PC-3 (cell line): ENCODE measurements at regions not wholly inside any gene's neighbourhood (a gene's known extent, or its start where the extent isn't known, plus 50 kb on each side); places are given as distances from the start of the nearest gene placed in this dataset.

Experiments used
- ATAC-seq: fragments of 200-7000 bp; cut with Tn5 transposase; 2 replicates; pipeline ENCODE4 v1.9.1; 2020; ENCODE audit warnings: mild to moderate bottlenecking, moderate library complexity
- BruUV-seq: library from RNA; stranded (reverse); fragments of 400-500 nt; replicated peaks from 2 replicates; lab custom pipeline; 2021; lab: Mats Ljungman, UMichigan
- CTCF ChIA-PET: fragments of 300-600 bp; sonication (Branson Sonifier 250); formaldehyde crosslinking; loops from one replicate; lab custom pipeline; 2022; ENCODE audit warnings: antibody characterized with exemption; lab: Charles Lee
- POLR2A ChIA-PET: fragments of 300-600 bp; sonication (Branson Sonifier 250); formaldehyde crosslinking; loops from one replicate; lab custom pipeline; 2022; ENCODE audit warnings: antibody characterized with exemption; ENCODE audit not compliant: unreplicated experiment; lab: Charles Lee
- DNase-seq: peaks from one replicate; pipeline ENCODE4 v3.0.0-alpha.2; 2015
- H2AFZ ChIP-seq: fragments of 300-600 bp; sonication (generic); 2 replicates; pipeline ENCODE4 v1.6.0; 2016; ENCODE audit warnings: antibody characterized with exemption, low read length
- H3F3A ChIP-seq: fragments of 300-600 bp; sonication (generic); one replicate; pipeline ENCODE4 v1.6.0; 2017; ENCODE audit warnings: antibody characterized with exemption, low read length, control low read depth, mild to moderate bottlenecking; ENCODE audit not compliant: unreplicated experiment
- H3K27ac ChIP-seq: fragments of 300-600 bp; sonication (generic); 2 replicates; pipeline ENCODE4 v1.5.1; 2016; ENCODE audit warnings: mild to moderate bottlenecking, low read length
- H3K27me3 ChIP-seq: fragments of 300-600 bp; sonication (generic); 2 replicates; pipeline ENCODE4 v1.6.1; 2016; ENCODE audit warnings: low read length, mixed read lengths
- H3K36me3 ChIP-seq: fragments of 300-600 bp; sonication (generic); 2 replicates; pipeline ENCODE4 v1.6.1; 2016; ENCODE audit warnings: low read depth, mixed run types, low read length, mixed read lengths
- H3K4me1 ChIP-seq: fragments of 300-600 bp; sonication (generic); 2 replicates; pipeline ENCODE4 v1.5.1; 2016; ENCODE audit warnings: low read length; ENCODE audit not compliant: insufficient read depth
- H3K4me2 ChIP-seq: fragments of 300-600 bp; sonication (generic); 2 replicates; pipeline ENCODE4 v1.6.0; 2016; ENCODE audit warnings: low read length
- H3K4me3 ChIP-seq: fragments of 300-600 bp; sonication (generic); 2 replicates; pipeline ENCODE4 v1.5.1; 2016; ENCODE audit warnings: mild to moderate bottlenecking, low read length, mixed read lengths
- H3K79me2 ChIP-seq: fragments of 300-600 bp; sonication (generic); 2 replicates; pipeline ENCODE4 v1.6.1; 2017; ENCODE audit warnings: low read length, mixed read lengths
- H3K9ac ChIP-seq: fragments of 300-600 bp; sonication (generic); 2 replicates; pipeline ENCODE4 v1.6.0; 2016; ENCODE audit warnings: mild to moderate bottlenecking, low read length
- H3K9me2 ChIP-seq: fragments of 300-600 bp; sonication (generic); replicated peaks from 2 replicates; pipeline ENCODE4 v1.6.1; 2016; ENCODE audit warnings: mixed run types, low read length, mixed read lengths
- H3K9me3 ChIP-seq: fragments of 300-600 bp; sonication (generic); 2 replicates; pipeline ENCODE4 v1.6.1; 2016; ENCODE audit warnings: low read length, mixed read lengths
- H4K20me1 ChIP-seq: fragments of 300-600 bp; sonication (generic); 2 replicates; pipeline ENCODE4 v1.6.1; 2016; ENCODE audit warnings: low read length, mixed read lengths
- EZH2 ChIP-seq: fragments of 300-600 bp; sonication (generic); IDR thresholded peaks from one replicate; pipeline ENCODE4 v1.6.1; 2017; ENCODE audit warnings: antibody characterized with exemption, mild to moderate bottlenecking, low read length; ENCODE audit not compliant: unreplicated experiment
- EZH2phosphoT487 ChIP-seq: fragments of 300-600 bp; sonication (generic); IDR thresholded peaks from 2 replicates; pipeline ENCODE4 v1.6.1; 2018; ENCODE audit warnings: mild to moderate bottlenecking, antibody characterized with exemption, low read length, borderline replicate concordance
- intact Hi-C: fragments of 100-400 bp; cut with micrococcal nuclease; formaldehyde crosslinking; loops from 2 replicates; pipeline ENCODE4 v1.9.0; 2023
- TF ChIP-seq, protein P1 (sequence below): fragments of 300-600 bp; sonication (generic); conservative IDR thresholded peaks from 2 replicates; pipeline ENCODE4 v1.5.1; 2017; ENCODE audit warnings: antibody characterized with exemption, low read depth, mild to moderate bottlenecking, low read length

- ChIA-PET POLR2A (no interaction called here), CTCF (no interaction called here)
- Histone ChIP-seq H3K4me2 (no peak overlapping the region), H3K27ac (no peak overlapping the region), H3K4me3 (no peak overlapping the region), H4K20me1 (no peaks in the 10 kb centered on the region), H3K27me3 (peaks cover 43% of the 10 kb centered on the region; the same call in 1 of the 2 replicates), H3F3A (no peaks in the 10 kb centered on the region), H3K36me3 (no peaks in the 10 kb centered on the region), H3K4me1 (no peaks in the 10 kb centered on the region), H3K9ac (no peak overlapping the region), H3K9me2 (no peaks in the 10 kb centered on the region), H3K79me2 (no peaks in the 10 kb centered on the region), H3K9me3 (no peaks in the 10 kb centered on the region), H2AFZ (no peak overlapping the region)
- TF ChIP-seq, protein P1, sequence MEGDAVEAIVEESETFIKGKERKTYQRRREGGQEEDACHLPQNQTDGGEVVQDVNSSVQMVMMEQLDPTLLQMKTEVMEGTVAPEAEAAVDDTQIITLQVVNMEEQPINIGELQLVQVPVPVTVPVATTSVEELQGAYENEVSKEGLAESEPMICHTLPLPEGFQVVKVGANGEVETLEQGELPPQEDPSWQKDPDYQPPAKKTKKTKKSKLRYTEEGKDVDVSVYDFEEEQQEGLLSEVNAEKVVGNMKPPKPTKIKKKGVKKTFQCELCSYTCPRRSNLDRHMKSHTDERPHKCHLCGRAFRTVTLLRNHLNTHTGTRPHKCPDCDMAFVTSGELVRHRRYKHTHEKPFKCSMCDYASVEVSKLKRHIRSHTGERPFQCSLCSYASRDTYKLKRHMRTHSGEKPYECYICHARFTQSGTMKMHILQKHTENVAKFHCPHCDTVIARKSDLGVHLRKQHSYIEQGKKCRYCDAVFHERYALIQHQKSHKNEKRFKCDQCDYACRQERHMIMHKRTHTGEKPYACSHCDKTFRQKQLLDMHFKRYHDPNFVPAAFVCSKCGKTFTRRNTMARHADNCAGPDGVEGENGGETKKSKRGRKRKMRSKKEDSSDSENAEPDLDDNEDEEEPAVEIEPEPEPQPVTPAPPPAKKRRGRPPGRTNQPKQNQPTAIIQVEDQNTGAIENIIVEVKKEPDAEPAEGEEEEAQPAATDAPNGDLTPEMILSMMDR: no peak
- no peak for TF ChIP-seq EZH2phosphoT487
- TF ChIP-seq EZH2: no peak
- BruUV-seq: no TSS peak
- DNase-seq (no peak), ATAC-seq (no peak)
- intact Hi-C loops: no loop called here
Measured at GRCh38 chr9:89659891-89660685, 55.3 kb downstream of the GADD45G start.

DNA sequence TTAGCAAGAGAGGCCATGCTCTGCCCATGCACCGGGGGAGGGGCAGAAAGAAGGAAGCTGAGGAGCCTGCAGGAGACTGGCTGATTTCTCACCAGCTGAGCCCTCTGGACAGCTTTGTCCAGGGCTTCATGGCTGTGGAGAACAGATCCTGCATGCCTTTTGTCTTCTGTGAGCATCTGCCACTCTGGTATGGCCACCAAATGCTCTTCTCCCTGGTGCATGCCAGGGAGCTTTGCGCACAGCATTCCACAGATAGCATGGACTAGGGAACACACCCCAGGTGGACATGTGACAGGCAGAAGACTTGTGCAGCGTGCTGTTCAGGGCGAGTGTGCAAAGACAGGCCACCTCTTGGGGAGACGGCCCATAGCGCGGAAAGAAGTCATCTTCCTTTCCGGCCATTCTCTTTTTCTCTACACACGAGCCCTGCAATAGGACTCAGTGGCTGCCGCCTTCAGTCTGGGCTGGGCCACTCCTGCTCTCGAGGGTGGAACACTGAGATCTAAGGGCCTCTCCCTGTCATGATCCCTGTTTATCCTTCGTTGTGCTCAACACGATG, 56.7 kb downstream of the GADD45G start:
- DNase-seq (no peak), ATAC-seq (no peak)
- CTCF ChIA-PET: no interaction called here
- Histone ChIP-seq H3K4me2 (no peak overlapping the region), H3K27me3 (peaks cover 35% of the 10 kb centered on the region; the same call in 1 of the 2 replicates), H3F3A (no peaks in the 10 kb centered on the region), H3K4me3 (no peak overlapping the region), H3K36me3 (no peaks in the 10 kb centered on the region), H4K20me1 (no peaks in the 10 kb centered on the region), H3K9me3 (no peaks in the 10 kb centered on the region), H3K9ac (no peak overlapping the region), H3K27ac (no peak overlapping the region), H3K4me1 (no peaks in the 10 kb centered on the region), H3K79me2 (no peaks in the 10 kb centered on the region), H3K9me2 (no peaks in the 10 kb centered on the region), H2AFZ (no peak overlapping the region)
- POLR2A ChIA-PET: no interaction called here
- TF ChIP-seq, protein P1: no peak
- intact Hi-C loops: no loop called here
- BruUV-seq: no TSS peak
